GM15510 (cell line): ENCODE measurements at regions not wholly inside any gene's neighbourhood (a gene's known extent, or its start where the extent isn't known, plus 50 kb on each side); places are given as distances from the start of the nearest gene placed in this dataset.

Experiments
- POLR2A ChIP-seq: IDR thresholded peaks from 3 replicates; pipeline ENCODE4 v1.6.1; 2011; ENCODE audit warnings: borderline replicate concordance; ENCODE audit not compliant: insufficient read length; ENCODE audit errors: extremely low read depth

- no peak for TF ChIP-seq POLR2A
Observed at GRCh38 chr2:120870467-120870788, 134.8 kb downstream of the GLI2 start.

GRCh38 chr2:120871016-120871635 lies 135.5 kb downstream of the GLI2 start:
- TF ChIP-seq POLR2A: no peak

- TF ChIP-seq POLR2A: no peak
Observed at GRCh38 chr2:120871881-120872620, 136.4 kb downstream of the GLI2 start.

GRCh38 chr2:120873958-120874887 lies 138.6 kb downstream of the GLI2 start:
- TF ChIP-seq POLR2A: no peak

GRCh38 chr2:120874888-120875275 lies 139.2 kb downstream of the GLI2 start:
- TF ChIP-seq POLR2A: no peak

- TF ChIP-seq POLR2A: no peak
Observed at GRCh38 chr2:120875431-120875830, 139.8 kb downstream of the GLI2 start.

- TF ChIP-seq POLR2A: no peak
Observed at GRCh38 chr2:120876526-120877280, 141.0 kb downstream of the GLI2 start.

- no peak for TF ChIP-seq POLR2A
Observed at GRCh38 chr2:120877409-120877808, 141.7 kb downstream of the GLI2 start.

- TF ChIP-seq POLR2A: no peak
Observed at GRCh38 chr2:120878970-120879369, 143.3 kb downstream of the GLI2 start.

GRCh38 chr2:120879431-120880295 lies 144.0 kb downstream of the GLI2 start:
- no peak for TF ChIP-seq POLR2A

GRCh38 chr2:120880381-120880780 lies 144.7 kb downstream of the GLI2 start:
- TF ChIP-seq POLR2A: no peak

- TF ChIP-seq POLR2A: no peak
Observed at GRCh38 chr2:120881981-120882788, 146.5 kb downstream of the GLI2 start.

GRCh38 chr2:120883607-120884440 lies 148.2 kb downstream of the GLI2 start:
- no peak for TF ChIP-seq POLR2A
